ENCODE measurements at regions not wholly inside any gene's neighbourhood (a gene's known extent, or its start where the extent isn't known, plus 50 kb on each side); places are given as distances from the start of the nearest gene placed in this dataset.

- TF ChIP-seq CTCF (IDR thresholded peaks at IDR 0.05; ENCODE audit: insufficient read depth, low read length) (no peak), POLR2AphosphoS5 (IDR thresholded peaks at IDR 0.05; ENCODE audit: low read depth) (no peak), GABPA (IDR thresholded peaks at IDR 0.05; ENCODE audit: low read depth) (no peak)
Observed at GRCh38 chr5:169531631-169532030, 51.9 kb upstream of the SPDL1 start.

Measured in HL-60 (cell line).